SK-N-SH treated with all-trans-retinoic acid at 6 μM for 48 hours (cell line): ENCODE measurements at regions not wholly inside any gene's neighbourhood (a gene's known extent, or its start where the extent isn't known, plus 50 kb on each side); places are given as distances from the start of the nearest gene placed in this dataset.

Experiments used
- BACH2 ChIP-seq: fragments of 250-450 bp; sonication (Bioruptor Pico); IDR thresholded peaks from 2 replicates; pipeline ENCODE4 v1.9.0; 2021; ENCODE audit warnings: mild to moderate bottlenecking, borderline replicate concordance
- CREB5 ChIP-seq: fragments of 250-450 bp; sonication (Bioruptor Pico); IDR thresholded peaks from 2 replicates; pipeline ENCODE4 v1.5.1; 2020; ENCODE audit warnings: low read depth, mild to moderate bottlenecking, moderate library complexity
- GLIS3 ChIP-seq: fragments of 250-450 bp; sonication (Bioruptor Pico); IDR thresholded peaks from 2 replicates; pipeline ENCODE4 v1.5.0; 2020; ENCODE audit warnings: mild to moderate bottlenecking, moderate library complexity
- PATZ1 ChIP-seq: fragments of 250-450 bp; sonication (Bioruptor Pico); IDR thresholded peaks from 2 replicates; pipeline ENCODE4 v1.8.0; 2020; ENCODE audit warnings: mild to moderate bottlenecking, moderate library complexity, borderline replicate concordance
- POU6F1 ChIP-seq: fragments of 250-450 bp; sonication (Bioruptor Pico); IDR thresholded peaks from 2 replicates; pipeline ENCODE4 v1.8.0; 2021; ENCODE audit warnings: low read depth, mild to moderate bottlenecking, moderate library complexity, borderline replicate concordance
- SNAI2 ChIP-seq: fragments of 250-450 bp; sonication (Bioruptor Pico); IDR thresholded peaks from 2 replicates; pipeline ENCODE4 v1.5.0; 2020; ENCODE audit warnings: mild to moderate bottlenecking, moderate library complexity
- TCF4 ChIP-seq: fragments of 250-450 bp; sonication (Bioruptor Pico); IDR thresholded peaks from 2 replicates; pipeline ENCODE4 v1.8.0; 2021; ENCODE audit warnings: mild to moderate bottlenecking, moderate library complexity, borderline replicate concordance
- TOX ChIP-seq: fragments of 250-450 bp; sonication (Bioruptor Pico); IDR thresholded peaks from 2 replicates; pipeline ENCODE4 v1.8.0; 2021; ENCODE audit warnings: mild to moderate bottlenecking, moderate library complexity, borderline replicate concordance
- ZC3H10 ChIP-seq: fragments of 250-450 bp; sonication (Bioruptor Pico); IDR thresholded peaks from 2 replicates; pipeline ENCODE4 v1.5.1; 2021; ENCODE audit warnings: mild to moderate bottlenecking, moderate library complexity
- ZFP3 ChIP-seq: fragments of 250-450 bp; sonication (Bioruptor Pico); IDR thresholded peaks from 2 replicates; pipeline ENCODE4 v1.5.0; 2020; ENCODE audit warnings: mild to moderate bottlenecking, moderate library complexity
- TF ChIP-seq, protein P1 (sequence below): fragments of 250-450 bp; sonication (Bioruptor Pico); IDR thresholded peaks from 2 replicates; pipeline ENCODE4 v1.5.1; 2021; ENCODE audit warnings: mild to moderate bottlenecking, moderate library complexity

DNA sequence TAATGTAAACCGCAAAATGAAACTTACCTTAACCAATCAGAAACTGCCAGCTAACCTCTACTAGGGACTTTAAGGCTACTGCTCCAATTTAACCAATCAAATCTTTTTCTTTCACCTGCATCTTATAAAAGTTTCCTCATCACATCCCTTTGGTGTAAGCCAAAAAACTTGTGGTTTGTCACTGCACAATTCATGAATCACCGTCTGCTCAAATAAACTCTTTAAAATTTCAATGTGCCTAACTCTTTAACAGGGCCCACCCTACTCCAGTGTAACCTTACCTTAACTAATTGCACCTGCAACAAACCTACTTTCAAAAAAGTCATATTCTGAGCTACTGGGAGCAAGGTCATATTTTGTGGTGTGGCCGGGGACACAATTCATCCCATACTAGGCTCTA lies 172.2 kb upstream of the GRAMD2B start:
- no peak for TF ChIP-seq TOX (CRISPR knock-in tag)
- no peak for TF ChIP-seq CREB5 (CRISPR knock-in tag)
- TF ChIP-seq, protein P1, sequence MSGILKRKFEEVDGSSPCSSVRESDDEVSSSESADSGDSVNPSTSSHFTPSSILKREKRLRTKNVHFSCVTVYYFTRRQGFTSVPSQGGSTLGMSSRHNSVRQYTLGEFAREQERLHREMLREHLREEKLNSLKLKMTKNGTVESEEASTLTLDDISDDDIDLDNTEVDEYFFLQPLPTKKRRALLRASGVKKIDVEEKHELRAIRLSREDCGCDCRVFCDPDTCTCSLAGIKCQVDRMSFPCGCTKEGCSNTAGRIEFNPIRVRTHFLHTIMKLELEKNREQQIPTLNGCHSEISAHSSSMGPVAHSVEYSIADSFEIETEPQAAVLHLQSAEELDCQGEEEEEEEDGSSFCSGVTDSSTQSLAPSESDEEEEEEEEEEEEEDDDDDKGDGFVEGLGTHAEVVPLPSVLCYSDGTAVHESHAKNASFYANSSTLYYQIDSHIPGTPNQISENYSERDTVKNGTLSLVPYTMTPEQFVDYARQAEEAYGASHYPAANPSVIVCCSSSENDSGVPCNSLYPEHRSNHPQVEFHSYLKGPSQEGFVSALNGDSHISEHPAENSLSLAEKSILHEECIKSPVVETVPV (CRISPR knock-in tag) = no peak
- TF ChIP-seq BACH2 (CRISPR knock-in tag) = no peak
- TF ChIP-seq POU6F1 = no peak
- no peak for TF ChIP-seq PATZ1 (CRISPR knock-in tag)
- TF ChIP-seq ZC3H10 (CRISPR knock-in tag) = no peak
- TF ChIP-seq ZFP3 (CRISPR knock-in tag) = no peak
- no peak for TF ChIP-seq TCF4
- no peak for TF ChIP-seq SNAI2
- no peak for TF ChIP-seq GLIS3
